Colonic mucosa (tissue), 4 donors: ENCODE measurements at regions not wholly inside any gene's neighbourhood (a gene's known extent, or its start where the extent isn't known, plus 50 kb on each side); places are given as distances from the start of the nearest gene placed in this dataset.
"Not testable (repeated sequence)": the region's sequence is repeated elsewhere in the genome, so short reads cannot be mapped to it uniquely, and the experiment has no call there.

Experiments
- DNase-seq: peaks from one replicate; pipeline ENCODE4 v3.0.0-alpha.2; 2020
- H3K27ac ChIP-seq: fragments of 200-600 bp; one replicate; pipeline ENCODE4 v1.8.0; 2021
- H3K27me3 ChIP-seq: fragments of 200-600 bp; one replicate; pipeline ENCODE4 v1.8.0; 2021
- H3K36me3 ChIP-seq: fragments of 200-600 bp; one replicate; pipeline ENCODE4 v1.8.0; 2021
- H3K4me1 ChIP-seq: fragments of 200-600 bp; one replicate; pipeline ENCODE4 v1.8.0; 2021; ENCODE audit warnings: mild to moderate bottlenecking
- H3K4me3 ChIP-seq: fragments of 200-600 bp; one replicate; pipeline ENCODE4 v1.8.0; 2021
- H3K9ac ChIP-seq, 2 donors: one replicate each; pipeline ENCODE4 v1.7.0; 2013; ENCODE audit warnings: control low read depth in 2 of 2, low read depth in 2 of 2, low read length in 2 of 2
- H3K9me3 ChIP-seq: fragments of 200-600 bp; one replicate; pipeline ENCODE4 v1.8.0; 2021
- CTCF ChIP-seq: fragments of 200-600 bp; IDR thresholded peaks from one replicate; pipeline ENCODE4 v1.8.0; 2022; ENCODE audit warnings: antibody characterized with exemption, mild to moderate bottlenecking
- intact Hi-C: fragments of 100-400 bp; cut with DNase I; formaldehyde crosslinking; loops from one replicate; pipeline ENCODE4 v1.14.1; 2022
- donor health status: healthy.
- donor health status: DM: no; HTN: no; CAD: no.
- donor health status: DM: no; HTN: no; CAD: no.

GRCh38 chr7:96561892-96562291, 147.8 kb downstream of the SEM1 start:
- no peaks in the 10 kb centered on the region for H3K36me3 ChIP-seq
- H3K9ac ChIP-seq, result no peak overlapping the region
- intact Hi-C loops, result no loop called here
- H3K27ac ChIP-seq, result no peak overlapping the region
- DNase-seq, result no peak
- no peaks in the 10 kb centered on the region for H3K27me3 ChIP-seq
- TF ChIP-seq CTCF, result no peak
- H3K9me3 ChIP-seq, result no peaks in the 10 kb centered on the region
- H3K4me1 ChIP-seq, result no peaks in the 10 kb centered on the region
- H3K4me3 ChIP-seq, result no peak overlapping the region

DNA sequence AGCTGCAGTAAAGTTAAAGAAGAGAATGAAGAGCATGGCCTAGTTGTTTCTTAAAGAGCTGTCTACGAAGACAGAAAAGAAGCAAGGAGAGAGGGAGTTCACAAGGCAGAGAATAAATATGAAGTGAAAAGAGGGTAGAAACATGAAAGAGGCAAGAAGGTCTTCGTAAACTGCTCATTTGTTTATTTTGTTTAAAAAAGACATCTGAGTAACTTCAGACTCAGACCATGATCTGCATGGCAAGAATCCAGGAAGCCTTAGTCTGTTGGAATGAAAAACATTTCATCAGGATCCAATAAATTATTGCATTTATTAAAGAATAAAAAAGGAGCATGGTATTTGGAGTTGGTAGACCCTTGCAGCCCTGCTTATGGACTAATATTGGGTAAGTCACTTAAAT, 151.1 kb downstream of the SEM1 start:
- Histone ChIP-seq H3K9me3 (no peaks in the 10 kb centered on the region), H3K27me3 (no peaks in the 10 kb centered on the region), H3K27ac (no peak overlapping the region), H3K4me1 (no peaks in the 10 kb centered on the region), H3K36me3 (no peaks in the 10 kb centered on the region), H3K4me3 (no peak overlapping the region), H3K9ac (no peak overlapping the region)
- DNase-seq, result no peak
- TF ChIP-seq CTCF, result no peak
- intact Hi-C loops, result no loop called here

GRCh38 chr7:96558093-96558492, 151.6 kb downstream of the SEM1 start:
- intact Hi-C loops, result no loop called here

GRCh38 chr7:96557598-96557997, 152.0 kb downstream of the SEM1 start:
- H3K27ac ChIP-seq, H3K36me3 ChIP-seq, H3K27me3 ChIP-seq, H3K9me3 ChIP-seq, H3K4me3 ChIP-seq, H3K9ac ChIP-seq, DNase-seq, intact Hi-C loops, H3K4me1 ChIP-seq: not testable (repeated sequence)

More at GRCh38 chr7:96558093-96558492, 151.6 kb downstream of the SEM1 start:
- no peaks in the 10 kb centered on the region for H3K9me3 ChIP-seq
- H3K4me3 ChIP-seq, result no peak overlapping the region
- H3K27me3 ChIP-seq, result no peaks in the 10 kb centered on the region
- no peaks in the 10 kb centered on the region for H3K4me1 ChIP-seq
- no peak for TF ChIP-seq CTCF
- H3K36me3 ChIP-seq, result no peaks in the 10 kb centered on the region
- H3K9ac ChIP-seq, result no peak overlapping the region
- DNase-seq, result no peak
- no peak overlapping the region for H3K27ac ChIP-seq

DNA sequence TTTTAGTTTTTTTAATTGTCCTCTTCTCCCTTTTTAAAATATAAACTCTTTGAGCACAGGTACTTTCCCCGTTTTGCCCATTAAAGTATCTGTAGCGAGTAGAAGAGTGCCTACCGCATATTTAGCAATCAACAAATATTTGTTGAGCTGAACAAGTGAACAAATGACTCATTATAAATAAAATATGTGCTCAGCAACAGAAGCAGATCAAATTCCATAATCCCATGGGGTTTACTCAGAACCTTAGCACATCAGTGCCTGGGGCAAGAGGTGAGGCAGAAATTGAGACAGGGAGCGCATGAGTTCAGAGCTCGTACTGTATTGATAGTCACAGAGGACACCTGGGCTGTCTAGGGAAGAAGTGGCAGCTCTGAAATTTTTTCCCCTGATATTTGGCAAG, 161.0 kb downstream of the SEM1 start:
- Histone ChIP-seq H3K4me3 (no peak overlapping the region), H3K27me3 (no peaks in the 10 kb centered on the region), H3K36me3 (no peaks in the 10 kb centered on the region), H3K27ac (no peak overlapping the region), H3K9ac (no peak overlapping the region), H3K4me1 (no peaks in the 10 kb centered on the region), H3K9me3 (no peaks in the 10 kb centered on the region)
- TF ChIP-seq CTCF, result no peak
- intact Hi-C loops, result no loop called here
- DNase-seq, result no peak

DNA sequence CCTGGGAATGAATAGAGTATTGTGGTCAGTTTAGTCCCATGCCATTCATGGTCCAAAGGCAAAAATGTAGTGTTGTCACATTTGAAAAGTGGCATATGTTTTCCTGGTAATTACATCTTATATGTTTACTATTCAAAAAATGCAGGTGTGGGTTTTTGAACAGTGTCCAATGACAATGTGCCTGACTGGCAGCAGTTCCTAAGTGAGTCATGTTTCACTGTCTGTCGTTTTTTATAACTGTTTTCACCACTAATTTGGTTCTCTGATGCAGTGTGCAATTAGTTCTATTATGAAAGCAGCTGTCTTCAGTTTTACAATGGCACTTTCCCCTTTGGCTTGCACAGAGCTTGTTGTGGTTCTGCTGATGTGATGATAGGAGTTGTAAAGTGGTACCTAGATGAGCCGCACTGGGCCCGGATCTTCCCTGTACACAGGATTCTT, 162.3 kb downstream of the SEM1 start:
- no peaks in the 10 kb centered on the region for H3K36me3 ChIP-seq
- no peaks in the 10 kb centered on the region for H3K4me1 ChIP-seq
- DNase-seq, result no peak
- no peak overlapping the region for H3K4me3 ChIP-seq
- H3K9me3 ChIP-seq, result no peaks in the 10 kb centered on the region
- TF ChIP-seq CTCF, result no peak
- no peak overlapping the region for H3K27ac ChIP-seq
- intact Hi-C loops, result no loop called here
- no peaks in the 10 kb centered on the region for H3K27me3 ChIP-seq
- no peak overlapping the region for H3K9ac ChIP-seq
